ENCODE measurements at regions not wholly inside any gene's neighbourhood (a gene's known extent, or its start where the extent isn't known, plus 50 kb on each side); places are given as distances from the start of the nearest gene placed in this dataset.

- peak; percentile 82 for DNase-seq
Observed at GRCh38 chr11:105229257-105229656, 89.7 kb upstream of the CARD18 start.

GRCh38 chr11:105227363-105227762 lies 87.8 kb upstream of the CARD18 start:
- DNase-seq: no peak

- no peak for DNase-seq
Observed at GRCh38 chr11:105226766-105227165, 87.2 kb upstream of the CARD18 start.

GRCh38 chr11:105226091-105226490 lies 86.5 kb upstream of the CARD18 start:
- DNase-seq: no peak

GRCh38 chr11:105224482-105225253 lies 85.1 kb upstream of the CARD18 start:
- no peak for DNase-seq

- DNase-seq: no peak
Observed at GRCh38 chr11:105220121-105220520, 80.6 kb upstream of the CARD18 start.

- DNase-seq: no peak
Observed at GRCh38 chr11:105219670-105220069, 80.1 kb upstream of the CARD18 start.

- DNase-seq: no peak
Observed at GRCh38 chr11:105219269-105219668, 79.7 kb upstream of the CARD18 start.

GRCh38 chr11:105215528-105215927 lies 76.0 kb upstream of the CARD18 start:
- no peak for DNase-seq

GRCh38 chr11:105211806-105212554 lies 72.4 kb upstream of the CARD18 start:
- no peak for DNase-seq

- no peak for DNase-seq
Observed at GRCh38 chr11:105208019-105208418, 68.5 kb upstream of the CARD18 start.

GRCh38 chr11:105206633-105207032 lies 67.1 kb upstream of the CARD18 start:
- peak; percentile 4 for DNase-seq

GRCh38 chr11:105204636-105205035 lies 65.1 kb upstream of the CARD18 start:
- no peak for DNase-seq

GRCh38 chr11:105203569-105204240 lies 64.1 kb upstream of the CARD18 start:
- DNase-seq: no peak

GRCh38 chr11:105202844-105203548 lies 63.4 kb upstream of the CARD18 start:
- DNase-seq: peak; percentile 17

- no peak for DNase-seq
Observed at GRCh38 chr11:105202422-105202821, 62.9 kb upstream of the CARD18 start.

GRCh38 chr11:105201166-105201565 lies 61.6 kb upstream of the CARD18 start:
- no peak for DNase-seq

- DNase-seq: no peak
Observed at GRCh38 chr11:105197071-105197815, 57.7 kb upstream of the CARD18 start.

GRCh38 chr11:105193260-105193659 lies 53.7 kb upstream of the CARD18 start:
- DNase-seq: no peak

- DNase-seq: no peak
Observed at GRCh38 chr11:105192115-105192514, 52.5 kb upstream of the CARD18 start.

GRCh38 chr11:105189581-105189980 lies 50.0 kb upstream of the CARD18 start:
- peak; percentile 60 for DNase-seq
